ENCODE measurements at regions not wholly inside any gene's neighbourhood (a gene's known extent, or its start where the extent isn't known, plus 50 kb on each side); places are given as distances from the start of the nearest gene placed in this dataset.

- Histone ChIP-seq H3K4me1 (peaks cover 70 to 100% (median 84%) of the 10 kb centered on the region in 10 experiments), H3K4me2 (peak overlapping the region in 10 of 11 experiments; percentile 37 to 94 (median 85); a peak in 15 of 22 replicates), H3K36me3 (no peaks in the 10 kb centered on the region), H3K4me3 (no peak overlapping the region), H3K27ac (peak overlapping the region in 3 of 11 experiments; percentile 0 to 26 (median 4); a peak in 3 of 22 replicates), H3K9me3 (replicated peaks in 1 of 11) (peaks cover 0 to 7% (median 0%) of the 10 kb centered on the region in 11 experiments; a peak in 3 of 22 replicates), H3K9ac (0 out of 22 replicates have a peak overlapping the region, but pooled peaks of 1 of the 11 experiments have one; percentile 8), H4K20me1 (no peaks in the 10 kb centered on the region), H3K27me3 (no peaks in the 10 kb centered on the region)
- TF ChIP-seq Cebpa-rat (IDR thresholded peaks at IDR 0.05): no peak
Observed at GRCh38 chr1:234929369-234929768, 199.3 kb downstream of the TOMM20 start.

GRCh38 chr1:234928642-234929041 lies 200.0 kb downstream of the TOMM20 start:
- H3K9ac ChIP-seq: no peak overlapping the region
- no peaks in the 10 kb centered on the region for H3K36me3 ChIP-seq
- TF ChIP-seq Cebpa-rat (IDR thresholded peaks at IDR 0.05): no peak
- peak overlapping the region in 2 of 11 experiments; percentile 0 to 26; a peak in 2 of 22 replicates for H3K27ac ChIP-seq
- peaks cover 0 to 9% (median 0%) of the 10 kb centered on the region in 11 experiments; a peak in 5 of 22 replicates for H3K9me3 ChIP-seq (replicated peaks in 1 of 11)
- peaks cover 69 to 100% (median 81%) of the 10 kb centered on the region in 10 experiments for H3K4me1 ChIP-seq
- H3K4me2 ChIP-seq: peak overlapping the region; percentile 37 to 94 (median 85); a peak in 19 of 22 replicates
- H3K4me3 ChIP-seq: no peak overlapping the region
- no peaks in the 10 kb centered on the region for H4K20me1 ChIP-seq
- H3K27me3 ChIP-seq: no peaks in the 10 kb centered on the region

- Histone ChIP-seq H3K27me3 (no peaks in the 10 kb centered on the region), H3K4me1 (peaks cover 64 to 96% (median 77%) of the 10 kb centered on the region in 10 experiments), H3K4me3 (no peak overlapping the region), H3K27ac (peak overlapping the region in 1 of 11 experiments; percentile 73; a peak in 1 of 22 replicates), H4K20me1 (no peaks in the 10 kb centered on the region), H3K4me2 (peak overlapping the region; percentile 80 to 95 (median 85)), H3K9me3 (replicated peaks in 1 of 11) (peaks cover 0 to 11% (median 0%) of the 10 kb centered on the region in 11 experiments; a peak in 5 of 22 replicates), H3K9ac (no peak overlapping the region), H3K36me3 (no peaks in the 10 kb centered on the region)
- no peak for TF ChIP-seq Cebpa-rat (IDR thresholded peaks at IDR 0.05)
Observed at GRCh38 chr1:234927971-234928640, 200.5 kb downstream of the TOMM20 start.

GRCh38 chr1:234927312-234927970 lies 201.2 kb downstream of the TOMM20 start:
- H3K4me3 ChIP-seq: peak overlapping the region in 5 of 10 experiments; percentile 4 to 51 (median 16); a peak in 4 of 20 replicates
- TF ChIP-seq Cebpa-rat (IDR thresholded peaks at IDR 0.05): no peak

GRCh38 chr1:234926559-234927311 lies 201.9 kb downstream of the TOMM20 start:
- peak overlapping the region; percentile 24 to 70 (median 61); a peak in 20 of 22 replicates for H3K9ac ChIP-seq
- H4K20me1 ChIP-seq: no peaks in the 10 kb centered on the region
- no peaks in the 10 kb centered on the region for H3K36me3 ChIP-seq
- peaks cover 0 to 16% (median 3%) of the 10 kb centered on the region in 11 experiments; a peak in 5 of 22 replicates for H3K9me3 ChIP-seq (replicated peaks in 1 of 11)
- peak overlapping the region; percentile 47 to 75 (median 67); a peak in 21 of 22 replicates for H3K27ac ChIP-seq
- peak overlapping the region; percentile 80 to 95 (median 85) for H3K4me2 ChIP-seq
- H3K4me3 ChIP-seq: peak overlapping the region in 5 of 10 experiments; percentile 4 to 51 (median 16); a peak in 5 of 20 replicates
- no peak for TF ChIP-seq Cebpa-rat (IDR thresholded peaks at IDR 0.05)
- no peaks in the 10 kb centered on the region for H3K27me3 ChIP-seq
- peaks cover 52 to 82% (median 63%) of the 10 kb centered on the region in 10 experiments for H3K4me1 ChIP-seq

More at GRCh38 chr1:234927312-234927970, 201.2 kb downstream of the TOMM20 start:
- Histone ChIP-seq H3K36me3 (no peaks in the 10 kb centered on the region), H4K20me1 (no peaks in the 10 kb centered on the region), H3K27ac (peak overlapping the region; percentile 47 to 75 (median 67); a peak in 21 of 22 replicates), H3K4me1 (peaks cover 57 to 90% (median 70%) of the 10 kb centered on the region in 10 experiments), H3K9ac (peak overlapping the region; percentile 24 to 70 (median 61); a peak in 19 of 22 replicates), H3K27me3 (no peaks in the 10 kb centered on the region), H3K9me3 (replicated peaks in 1 of 11) (peaks cover 0 to 16% (median 3%) of the 10 kb centered on the region in 11 experiments; a peak in 5 of 22 replicates), H3K4me2 (peak overlapping the region; percentile 80 to 95 (median 85))

GRCh38 chr1:234926264-234926558 lies 202.4 kb downstream of the TOMM20 start:
- H3K4me3 ChIP-seq: peak overlapping the region in 2 of 10 experiments; percentile 4 to 6; a peak in 1 of 20 replicates

GRCh38 chr1:234925440-234926263 lies 203.0 kb downstream of the TOMM20 start:
- H3K4me3 ChIP-seq: no peak overlapping the region; a peak in 1 of 20 replicates
- peak overlapping the region; percentile 45 to 75 (median 67); a peak in 20 of 22 replicates for H3K27ac ChIP-seq
- H3K4me2 ChIP-seq: peak overlapping the region; percentile 80 to 95 (median 85)
- H4K20me1 ChIP-seq: no peaks in the 10 kb centered on the region
- H3K27me3 ChIP-seq: no peaks in the 10 kb centered on the region
- 0 out of 22 replicates have a peak, but pooled peaks cover 0 to under 1% (median 0%) of the 10 kb centered on the region in 11 experiments for H3K36me3 ChIP-seq
- peaks cover 52 to 72% (median 59%) of the 10 kb centered on the region in 10 experiments for H3K4me1 ChIP-seq
- peak overlapping the region in 8 of 11 experiments; percentile 22 to 65 (median 54); a peak in 11 of 22 replicates for H3K9ac ChIP-seq
- TF ChIP-seq Cebpa-rat (IDR thresholded peaks at IDR 0.05): no peak
- H3K9me3 ChIP-seq (replicated peaks in 1 of 11): peaks cover 2 to 22% (median 5%) of the 10 kb centered on the region in 11 experiments; a peak in 18 of 22 replicates

More at GRCh38 chr1:234926264-234926558, 202.4 kb downstream of the TOMM20 start:
- no peak for TF ChIP-seq Cebpa-rat (IDR thresholded peaks at IDR 0.05)
- Histone ChIP-seq H3K4me2 (peak overlapping the region; percentile 80 to 95 (median 85)), H3K27ac (peak overlapping the region; percentile 47 to 75 (median 67); a peak in 20 of 22 replicates), H4K20me1 (no peaks in the 10 kb centered on the region), H3K9me3 (replicated peaks in 1 of 11) (peaks cover 0 to 16% (median 4%) of the 10 kb centered on the region in 11 experiments; a peak in 6 of 22 replicates), H3K4me1 (peaks cover 52 to 77% (median 61%) of the 10 kb centered on the region in 10 experiments), H3K9ac (peak overlapping the region in 10 of 11 experiments; percentile 24 to 70 (median 58); a peak in 14 of 22 replicates), H3K27me3 (no peaks in the 10 kb centered on the region), H3K36me3 (no peaks in the 10 kb centered on the region)
